Mucosa of descending colon (tissue), 3 donors: ENCODE measurements at regions not wholly inside any gene's neighbourhood (a gene's known extent, or its start where the extent isn't known, plus 50 kb on each side); places are given as distances from the start of the nearest gene placed in this dataset.

ENCODE experiments used
- ATAC-seq: fragments of 200-7000 bp; cut with Tn5 transposase; one replicate; pipeline ENCODE4 v1.9.1; 2020; ENCODE audit warnings: mild to moderate bottlenecking, moderate library complexity
- DNase-seq, 3 donors: peaks; one replicate each; pipeline ENCODE4 v3.0.0-alpha.2; 2020
- H3K36me3 ChIP-seq: fragments of 200-600 bp; one replicate; pipeline ENCODE4 v1.8.0; 2021; ENCODE audit warnings: low read depth, mild to moderate bottlenecking
- H3K4me1 ChIP-seq: fragments of 200-600 bp; one replicate; pipeline ENCODE4 v1.8.0; 2021; ENCODE audit warnings: low read depth, mild to moderate bottlenecking
- H3K4me3 ChIP-seq: fragments of 200-600 bp; one replicate; pipeline ENCODE4 v1.8.0; 2021; ENCODE audit warnings: mild to moderate bottlenecking
- H3K9me3 ChIP-seq: fragments of 200-600 bp; one replicate; pipeline ENCODE4 v1.8.0; 2021; ENCODE audit warnings: mild to moderate bottlenecking
- intact Hi-C, 2 donors: fragments of 100-400 bp; cut with DNase I in 1 of 2; cut with micrococcal nuclease in 1 of 2; formaldehyde crosslinking; loops; one replicate each; pipeline versions ENCODE4 v1.11.0 to v1.11.1; 2022; cut with DNase I, micrococcal nuclease
- TF ChIP-seq, protein P1 (sequence below): fragments of 200-600 bp; IDR thresholded peaks from one replicate; pipeline ENCODE4 v1.8.0; 2022; ENCODE audit warnings: antibody characterized with exemption, mild to moderate bottlenecking
- donor health status: DM: no; HTN: no; CAD: no; lungs with moderate emphysema.
- donor health status: DM: no; HTN: no; CAD: no.
- donor health status: DM: no; HTN: yes; CAD: no.

GRCh38 chr2:138333121-138333520 lies 168.4 kb upstream of the SPOPL start:
- no peaks in the 10 kb centered on the region for H3K36me3 ChIP-seq
- TF ChIP-seq, protein P1, sequence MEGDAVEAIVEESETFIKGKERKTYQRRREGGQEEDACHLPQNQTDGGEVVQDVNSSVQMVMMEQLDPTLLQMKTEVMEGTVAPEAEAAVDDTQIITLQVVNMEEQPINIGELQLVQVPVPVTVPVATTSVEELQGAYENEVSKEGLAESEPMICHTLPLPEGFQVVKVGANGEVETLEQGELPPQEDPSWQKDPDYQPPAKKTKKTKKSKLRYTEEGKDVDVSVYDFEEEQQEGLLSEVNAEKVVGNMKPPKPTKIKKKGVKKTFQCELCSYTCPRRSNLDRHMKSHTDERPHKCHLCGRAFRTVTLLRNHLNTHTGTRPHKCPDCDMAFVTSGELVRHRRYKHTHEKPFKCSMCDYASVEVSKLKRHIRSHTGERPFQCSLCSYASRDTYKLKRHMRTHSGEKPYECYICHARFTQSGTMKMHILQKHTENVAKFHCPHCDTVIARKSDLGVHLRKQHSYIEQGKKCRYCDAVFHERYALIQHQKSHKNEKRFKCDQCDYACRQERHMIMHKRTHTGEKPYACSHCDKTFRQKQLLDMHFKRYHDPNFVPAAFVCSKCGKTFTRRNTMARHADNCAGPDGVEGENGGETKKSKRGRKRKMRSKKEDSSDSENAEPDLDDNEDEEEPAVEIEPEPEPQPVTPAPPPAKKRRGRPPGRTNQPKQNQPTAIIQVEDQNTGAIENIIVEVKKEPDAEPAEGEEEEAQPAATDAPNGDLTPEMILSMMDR: no peak
- no peak for ATAC-seq
- intact Hi-C loops: no loop called here
- no peak for DNase-seq
- no peak overlapping the region for H3K4me3 ChIP-seq
- no peaks in the 10 kb centered on the region for H3K4me1 ChIP-seq
- no peaks in the 10 kb centered on the region for H3K9me3 ChIP-seq

DNA sequence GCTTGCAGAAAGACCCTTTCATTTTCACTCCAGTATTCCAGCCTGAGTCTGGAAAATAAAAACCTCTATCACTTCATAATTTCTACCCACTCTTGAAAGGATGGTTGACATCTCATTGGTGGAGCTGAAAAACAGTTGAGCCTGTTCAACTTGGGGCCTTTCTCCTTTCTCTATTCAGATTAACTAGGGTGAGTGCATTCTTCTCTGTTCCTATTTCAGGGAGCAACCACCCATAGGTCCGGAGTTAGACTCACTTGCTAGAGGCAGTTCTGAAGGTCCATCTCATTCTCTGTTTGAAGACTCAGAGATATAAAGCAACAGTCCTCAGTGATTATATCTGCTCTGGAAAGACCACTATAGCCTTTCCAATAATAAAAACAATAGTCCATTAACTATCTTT lies 167.9 kb upstream of the SPOPL start:
- TF ChIP-seq, protein P1: no peak
- Histone ChIP-seq H3K36me3 (no peaks in the 10 kb centered on the region), H3K9me3 (no peaks in the 10 kb centered on the region), H3K4me3 (no peak overlapping the region), H3K4me1 (no peaks in the 10 kb centered on the region)
- ATAC-seq (no peak), DNase-seq (no peak)
- intact Hi-C loops: no loop called here

- Histone ChIP-seq H3K4me3 (no peak overlapping the region), H3K9me3 (no peaks in the 10 kb centered on the region), H3K4me1 (no peaks in the 10 kb centered on the region), H3K36me3 (no peaks in the 10 kb centered on the region)
- intact Hi-C loops: no loop called here
- TF ChIP-seq, protein P1: no peak
- ATAC-seq (no peak), DNase-seq (no peak)
These were observed 167.2 kb upstream of the SPOPL start for GRCh38 chr2:138334323-138334722.

GRCh38 chr2:138335036-138335435 lies 166.5 kb upstream of the SPOPL start:
- TF ChIP-seq, protein P1: no peak
- ATAC-seq (no peak), DNase-seq (no peak)
- no peaks in the 10 kb centered on the region for H3K9me3 ChIP-seq
- no peaks in the 10 kb centered on the region for H3K36me3 ChIP-seq
- intact Hi-C loops: no loop called here
- no peak overlapping the region for H3K4me3 ChIP-seq
- no peaks in the 10 kb centered on the region for H3K4me1 ChIP-seq

GRCh38 chr2:138336146-138336545 lies 165.4 kb upstream of the SPOPL start:
- intact Hi-C loops: no loop called here
- Histone ChIP-seq H3K4me1 (no peaks in the 10 kb centered on the region), H3K4me3 (no peak overlapping the region), H3K9me3 (no peaks in the 10 kb centered on the region), H3K36me3 (no peaks in the 10 kb centered on the region)
- ATAC-seq (no peak), DNase-seq (no peak)
- TF ChIP-seq, protein P1: no peak

DNA sequence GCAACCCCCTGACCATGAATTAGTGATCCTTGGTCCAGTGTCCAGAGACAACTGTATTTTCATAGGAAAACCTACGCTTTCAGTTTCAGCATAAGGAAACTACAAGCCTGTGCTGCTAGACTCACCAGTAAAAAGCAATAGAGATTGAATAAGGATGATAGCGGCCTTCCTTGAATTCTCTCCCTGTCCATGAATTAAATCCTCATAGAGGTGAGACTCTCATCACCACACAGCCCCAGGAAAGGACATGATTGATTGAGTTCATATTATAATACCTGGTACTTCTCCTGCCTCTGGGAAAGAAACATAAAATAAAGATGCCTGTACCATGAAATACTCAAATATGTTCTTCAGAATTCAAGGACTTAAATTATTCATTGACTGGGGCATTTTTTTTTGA lies 146.3 kb upstream of the SPOPL start:
- Histone ChIP-seq H3K36me3 (no peaks in the 10 kb centered on the region), H3K9me3 (no peaks in the 10 kb centered on the region), H3K4me1 (no peaks in the 10 kb centered on the region), H3K4me3 (no peak overlapping the region)
- TF ChIP-seq, protein P1: no peak
- DNase-seq: no peak
- no peak for ATAC-seq
- intact Hi-C loops: no loop called here
